ENCODE measurements at regions not wholly inside any gene's neighbourhood (a gene's known extent, or its start where the extent isn't known, plus 50 kb on each side); places are given as distances from the start of the nearest gene placed in this dataset.
"Not testable (repeated sequence)": the region's sequence is repeated elsewhere in the genome, so short reads cannot be mapped to it uniquely, and the experiment has no call there.

GRCh38 chr13:72634859-72635258 is 92.6 kb downstream of the MZT1 start:
- TF ChIP-seq, protein P1, sequence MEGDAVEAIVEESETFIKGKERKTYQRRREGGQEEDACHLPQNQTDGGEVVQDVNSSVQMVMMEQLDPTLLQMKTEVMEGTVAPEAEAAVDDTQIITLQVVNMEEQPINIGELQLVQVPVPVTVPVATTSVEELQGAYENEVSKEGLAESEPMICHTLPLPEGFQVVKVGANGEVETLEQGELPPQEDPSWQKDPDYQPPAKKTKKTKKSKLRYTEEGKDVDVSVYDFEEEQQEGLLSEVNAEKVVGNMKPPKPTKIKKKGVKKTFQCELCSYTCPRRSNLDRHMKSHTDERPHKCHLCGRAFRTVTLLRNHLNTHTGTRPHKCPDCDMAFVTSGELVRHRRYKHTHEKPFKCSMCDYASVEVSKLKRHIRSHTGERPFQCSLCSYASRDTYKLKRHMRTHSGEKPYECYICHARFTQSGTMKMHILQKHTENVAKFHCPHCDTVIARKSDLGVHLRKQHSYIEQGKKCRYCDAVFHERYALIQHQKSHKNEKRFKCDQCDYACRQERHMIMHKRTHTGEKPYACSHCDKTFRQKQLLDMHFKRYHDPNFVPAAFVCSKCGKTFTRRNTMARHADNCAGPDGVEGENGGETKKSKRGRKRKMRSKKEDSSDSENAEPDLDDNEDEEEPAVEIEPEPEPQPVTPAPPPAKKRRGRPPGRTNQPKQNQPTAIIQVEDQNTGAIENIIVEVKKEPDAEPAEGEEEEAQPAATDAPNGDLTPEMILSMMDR (IDR thresholded peaks at IDR 0.05; ENCODE audit: low read depth, low read length, missing control alignments) = no peak
- DNase-seq (ENCODE audit: low read depth) = no peak
- no peak overlapping the region for H3K4me3 ChIP-seq (ENCODE audit: low read depth, low read length)

- TF ChIP-seq, protein P1 (IDR thresholded peaks at IDR 0.05; ENCODE audit: low read depth, low read length, missing control alignments) = no peak
- H3K4me3 ChIP-seq (ENCODE audit: low read depth, low read length) = no peak overlapping the region
- DNase-seq (ENCODE audit: low read depth) = no peak
Observed at GRCh38 chr13:72622546-72622945, 104.9 kb downstream of the MZT1 start.

DNA sequence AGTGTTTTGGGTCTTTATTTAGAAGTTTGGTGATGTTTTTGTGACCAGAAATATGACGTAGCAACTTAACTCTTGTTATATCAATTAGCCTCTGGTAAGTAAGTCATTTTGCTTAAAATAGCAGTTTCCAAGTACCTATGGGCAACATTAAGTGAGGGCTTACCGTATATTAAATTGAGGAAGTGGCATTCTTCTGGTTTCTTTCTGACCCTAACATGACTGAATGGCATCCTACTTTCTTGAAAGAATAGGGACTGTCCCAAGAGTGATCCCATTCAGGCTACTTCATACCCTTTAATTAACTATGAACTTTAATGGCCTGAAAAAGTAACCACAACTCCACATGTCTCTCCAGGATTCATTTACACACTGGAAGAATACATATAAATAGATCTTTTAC is 106.6 kb downstream of the MZT1 start:
- no peak overlapping the region for H3K4me3 ChIP-seq (ENCODE audit: low read depth, low read length)
- TF ChIP-seq, protein P1 (IDR thresholded peaks at IDR 0.05; ENCODE audit: low read depth, low read length, missing control alignments) = no peak
- DNase-seq (ENCODE audit: low read depth) = no peak

DNA sequence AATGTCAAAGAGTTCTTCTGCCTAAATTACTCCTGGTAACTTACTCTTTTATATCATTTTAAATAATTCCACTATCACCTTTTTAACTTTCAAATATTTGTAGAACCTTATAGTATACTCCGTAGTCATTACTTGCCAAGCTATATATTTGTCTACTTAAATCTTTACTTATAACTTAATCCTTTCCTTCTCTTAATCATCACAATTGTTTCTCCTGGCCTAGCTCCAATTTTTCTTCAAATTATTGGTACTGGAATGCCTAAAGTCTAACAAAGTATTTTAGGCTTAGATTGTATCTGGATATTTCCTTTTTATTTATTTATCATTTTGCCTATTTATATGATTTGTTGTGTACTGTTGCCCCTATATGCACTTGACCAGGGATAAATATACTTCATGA is 109.5 kb downstream of the MZT1 start:
- DNase-seq (ENCODE audit: low read depth) = no peak
- TF ChIP-seq, protein P1 (IDR thresholded peaks at IDR 0.05; ENCODE audit: low read depth, low read length, missing control alignments) = no peak
- H3K4me3 ChIP-seq (ENCODE audit: low read depth, low read length) = no peak overlapping the region

- H3K4me3 ChIP-seq (ENCODE audit: low read depth, low read length) = no peak overlapping the region
- TF ChIP-seq, protein P1 (IDR thresholded peaks at IDR 0.05; ENCODE audit: low read depth, low read length, missing control alignments) = no peak
- no peak for DNase-seq (ENCODE audit: low read depth)
Observed at GRCh38 chr13:72617186-72617585, 110.2 kb downstream of the MZT1 start.

DNA sequence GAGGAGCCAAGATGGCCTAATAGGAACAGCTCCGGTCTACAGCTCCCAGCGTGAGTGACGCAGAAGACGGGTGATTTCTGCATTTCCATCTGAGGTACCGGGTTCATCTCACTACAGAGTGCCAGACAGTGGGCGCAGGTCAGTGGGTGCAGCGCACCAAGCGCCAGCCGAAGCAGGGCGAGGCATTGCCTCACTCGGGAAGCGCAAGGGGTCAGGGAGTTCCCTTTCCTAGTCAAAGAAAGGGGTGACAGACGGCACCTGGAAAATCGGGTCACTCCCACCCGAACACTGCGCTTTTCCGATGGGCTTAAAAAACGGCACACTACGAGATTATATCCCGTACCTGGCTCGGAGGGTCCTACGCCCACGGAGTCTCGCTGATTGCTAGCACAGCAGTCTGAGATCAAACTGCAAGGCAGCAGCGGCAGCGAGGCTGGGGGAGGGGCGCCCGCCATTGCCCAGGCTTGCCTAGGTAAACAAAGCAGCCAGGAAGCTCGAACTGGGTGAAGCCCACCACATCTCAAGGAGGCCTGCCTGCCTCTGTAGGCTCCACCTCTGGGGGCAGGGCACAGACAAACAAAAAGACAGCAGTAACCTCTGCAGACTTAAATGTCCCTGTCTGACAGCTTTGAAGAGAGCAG is 117.1 kb downstream of the MZT1 start:
- not testable (repeated sequence) for DNase-seq (ENCODE audit: low read depth); H3K4me3 ChIP-seq (ENCODE audit: low read depth, low read length)

- DNase-seq (ENCODE audit: low read depth) = no peak
- TF ChIP-seq, protein P1 (IDR thresholded peaks at IDR 0.05; ENCODE audit: low read depth, low read length, missing control alignments) = no peak
- H3K4me3 ChIP-seq (ENCODE audit: low read depth, low read length) = no peak overlapping the region
Observed at GRCh38 chr13:72599178-72599743, 128.2 kb downstream of the MZT1 start.
